ENCODE measurements at regions not wholly inside any gene's neighbourhood (a gene's known extent, or its start where the extent isn't known, plus 50 kb on each side); places are given as distances from the start of the nearest gene placed in this dataset.

- Histone ChIP-seq H3K27ac (ENCODE audit: low read length) (no peak overlapping the region), H3K27me3 (ENCODE audit: low read depth, low read length) (no peaks in the 10 kb centered on the region), H3K36me3 (ENCODE audit: control insufficient read depth in 1 of 2, insufficient read depth in 2 of 2, low read length in 2 of 2) (no peaks in the 10 kb centered on the region), H3K9me3 (ENCODE audit: control insufficient read depth in 1 of 2, low read length in 2 of 2) (no peaks in the 10 kb centered on the region), H3K4me3 (ENCODE audit: low read depth in 1 of 2, low read length in 2 of 2) (no peak overlapping the region), H3K4me1 (ENCODE audit: control insufficient read depth in 1 of 2, insufficient read depth in 2 of 2, low read length in 2 of 2) (no peaks in the 10 kb centered on the region)
Measured at GRCh38 chr5:137808503-137809135, 54.5 kb upstream of the HNRNPA0 start.

- Histone ChIP-seq H3K4me1 (ENCODE audit: control insufficient read depth in 1 of 2, insufficient read depth in 2 of 2, low read length in 2 of 2) (peaks cover 0 to 4% of the 10 kb centered on the region in 2 donors), H3K27me3 (ENCODE audit: low read depth, low read length) (no peaks in the 10 kb centered on the region), H3K9me3 (ENCODE audit: control insufficient read depth in 1 of 2, low read length in 2 of 2) (no peaks in the 10 kb centered on the region), H3K27ac (ENCODE audit: low read length) (peak overlapping the region; percentile 37), H3K36me3 (ENCODE audit: control insufficient read depth in 1 of 2, insufficient read depth in 2 of 2, low read length in 2 of 2) (no peaks in the 10 kb centered on the region), H3K4me3 (ENCODE audit: low read depth in 1 of 2, low read length in 2 of 2) (no peak overlapping the region)
Measured at GRCh38 chr5:137815202-137815990, 52.3 kb upstream of the MYOT start.

Measured in muscle layer of duodenum (tissue), 2 donors.